ENCODE measurements at regions not wholly inside any gene's neighbourhood (a gene's known extent, or its start where the extent isn't known, plus 50 kb on each side); places are given as distances from the start of the nearest gene placed in this dataset.

GRCh38 chr9:89845321-89845720, 240.5 kb downstream of the GADD45G start:
- H3K27me3 Mint-ChIP-seq (ENCODE audit: insufficient read depth, low read depth, poor library complexity), result peaks cover 7% of the 10 kb centered on the region
- Histone ChIP-seq H3K4me3 (no peak overlapping the region), H3K27ac (ENCODE audit: low read depth) (no peak overlapping the region), H3K79me2 (replicated peaks; ENCODE audit: insufficient read depth) (no peaks in the 10 kb centered on the region), H4K20me1 (replicated peaks; ENCODE audit: insufficient read depth) (no peaks in the 10 kb centered on the region), H3K4me2 (no peak overlapping the region), H3K9me2 (ENCODE audit: insufficient read depth) (0 out of 2 replicates have a peak, but pooled peaks cover 5% of the 10 kb centered on the region), H3K36me3 (ENCODE audit: insufficient read depth) (no peaks in the 10 kb centered on the region), H3K27me3 (ENCODE audit: insufficient read depth) (no peaks in the 10 kb centered on the region), H3K4me1 (ENCODE audit: insufficient read depth) (peaks cover 3% of the 10 kb centered on the region; the same call in 1 of the 2 replicates), H2AFZ (no peak overlapping the region), H3F3A (replicated peaks; ENCODE audit: low read depth) (no peaks in the 10 kb centered on the region)
- ATAC-seq (no peak), DNase-seq (ENCODE audit: low spot score) (no peak)
- H3K4me3 Mint-ChIP-seq, result no peak overlapping the region
- no peak overlapping the region for H3K27ac Mint-ChIP-seq
- H3K9me3 Mint-ChIP-seq, result no peaks in the 10 kb centered on the region
- H3K4me1 Mint-ChIP-seq, result peaks cover 13% of the 10 kb centered on the region
- TF ChIP-seq STAT1 (IDR thresholded peaks at IDR 0.05; ENCODE audit: unreplicated experiment) (no peak), CTCF (conservative IDR thresholded peaks at IDR 0.05; ENCODE audit: low read depth in 2 of 2) (no peak), JUNB (IDR thresholded peaks at IDR 0.05; ENCODE audit: unreplicated experiment) (no peak), EZH2 (IDR thresholded peaks at IDR 0.05; ENCODE audit: low read depth, unreplicated experiment) (no peak), EZH2phosphoT487 (IDR thresholded peaks at IDR 0.05; ENCODE audit: unreplicated experiment) (no peak), CREB1 (CRISPR knock-in tag; IDR thresholded peaks at IDR 0.05; ENCODE audit: low read depth) (no peak), ZNF331 (CRISPR knock-in tag; IDR thresholded peaks at IDR 0.05; ENCODE audit: low read depth) (no peak), NANOG (IDR thresholded peaks at IDR 0.05; ENCODE audit: borderline replicate concordance) (no peak), POLR2AphosphoS5 (IDR thresholded peaks at IDR 0.05; ENCODE audit: low read depth) (no peak), ZNF114 (CRISPR knock-in tag; IDR thresholded peaks at IDR 0.05) (no peak)
- TF ChIP-seq, protein P1, sequence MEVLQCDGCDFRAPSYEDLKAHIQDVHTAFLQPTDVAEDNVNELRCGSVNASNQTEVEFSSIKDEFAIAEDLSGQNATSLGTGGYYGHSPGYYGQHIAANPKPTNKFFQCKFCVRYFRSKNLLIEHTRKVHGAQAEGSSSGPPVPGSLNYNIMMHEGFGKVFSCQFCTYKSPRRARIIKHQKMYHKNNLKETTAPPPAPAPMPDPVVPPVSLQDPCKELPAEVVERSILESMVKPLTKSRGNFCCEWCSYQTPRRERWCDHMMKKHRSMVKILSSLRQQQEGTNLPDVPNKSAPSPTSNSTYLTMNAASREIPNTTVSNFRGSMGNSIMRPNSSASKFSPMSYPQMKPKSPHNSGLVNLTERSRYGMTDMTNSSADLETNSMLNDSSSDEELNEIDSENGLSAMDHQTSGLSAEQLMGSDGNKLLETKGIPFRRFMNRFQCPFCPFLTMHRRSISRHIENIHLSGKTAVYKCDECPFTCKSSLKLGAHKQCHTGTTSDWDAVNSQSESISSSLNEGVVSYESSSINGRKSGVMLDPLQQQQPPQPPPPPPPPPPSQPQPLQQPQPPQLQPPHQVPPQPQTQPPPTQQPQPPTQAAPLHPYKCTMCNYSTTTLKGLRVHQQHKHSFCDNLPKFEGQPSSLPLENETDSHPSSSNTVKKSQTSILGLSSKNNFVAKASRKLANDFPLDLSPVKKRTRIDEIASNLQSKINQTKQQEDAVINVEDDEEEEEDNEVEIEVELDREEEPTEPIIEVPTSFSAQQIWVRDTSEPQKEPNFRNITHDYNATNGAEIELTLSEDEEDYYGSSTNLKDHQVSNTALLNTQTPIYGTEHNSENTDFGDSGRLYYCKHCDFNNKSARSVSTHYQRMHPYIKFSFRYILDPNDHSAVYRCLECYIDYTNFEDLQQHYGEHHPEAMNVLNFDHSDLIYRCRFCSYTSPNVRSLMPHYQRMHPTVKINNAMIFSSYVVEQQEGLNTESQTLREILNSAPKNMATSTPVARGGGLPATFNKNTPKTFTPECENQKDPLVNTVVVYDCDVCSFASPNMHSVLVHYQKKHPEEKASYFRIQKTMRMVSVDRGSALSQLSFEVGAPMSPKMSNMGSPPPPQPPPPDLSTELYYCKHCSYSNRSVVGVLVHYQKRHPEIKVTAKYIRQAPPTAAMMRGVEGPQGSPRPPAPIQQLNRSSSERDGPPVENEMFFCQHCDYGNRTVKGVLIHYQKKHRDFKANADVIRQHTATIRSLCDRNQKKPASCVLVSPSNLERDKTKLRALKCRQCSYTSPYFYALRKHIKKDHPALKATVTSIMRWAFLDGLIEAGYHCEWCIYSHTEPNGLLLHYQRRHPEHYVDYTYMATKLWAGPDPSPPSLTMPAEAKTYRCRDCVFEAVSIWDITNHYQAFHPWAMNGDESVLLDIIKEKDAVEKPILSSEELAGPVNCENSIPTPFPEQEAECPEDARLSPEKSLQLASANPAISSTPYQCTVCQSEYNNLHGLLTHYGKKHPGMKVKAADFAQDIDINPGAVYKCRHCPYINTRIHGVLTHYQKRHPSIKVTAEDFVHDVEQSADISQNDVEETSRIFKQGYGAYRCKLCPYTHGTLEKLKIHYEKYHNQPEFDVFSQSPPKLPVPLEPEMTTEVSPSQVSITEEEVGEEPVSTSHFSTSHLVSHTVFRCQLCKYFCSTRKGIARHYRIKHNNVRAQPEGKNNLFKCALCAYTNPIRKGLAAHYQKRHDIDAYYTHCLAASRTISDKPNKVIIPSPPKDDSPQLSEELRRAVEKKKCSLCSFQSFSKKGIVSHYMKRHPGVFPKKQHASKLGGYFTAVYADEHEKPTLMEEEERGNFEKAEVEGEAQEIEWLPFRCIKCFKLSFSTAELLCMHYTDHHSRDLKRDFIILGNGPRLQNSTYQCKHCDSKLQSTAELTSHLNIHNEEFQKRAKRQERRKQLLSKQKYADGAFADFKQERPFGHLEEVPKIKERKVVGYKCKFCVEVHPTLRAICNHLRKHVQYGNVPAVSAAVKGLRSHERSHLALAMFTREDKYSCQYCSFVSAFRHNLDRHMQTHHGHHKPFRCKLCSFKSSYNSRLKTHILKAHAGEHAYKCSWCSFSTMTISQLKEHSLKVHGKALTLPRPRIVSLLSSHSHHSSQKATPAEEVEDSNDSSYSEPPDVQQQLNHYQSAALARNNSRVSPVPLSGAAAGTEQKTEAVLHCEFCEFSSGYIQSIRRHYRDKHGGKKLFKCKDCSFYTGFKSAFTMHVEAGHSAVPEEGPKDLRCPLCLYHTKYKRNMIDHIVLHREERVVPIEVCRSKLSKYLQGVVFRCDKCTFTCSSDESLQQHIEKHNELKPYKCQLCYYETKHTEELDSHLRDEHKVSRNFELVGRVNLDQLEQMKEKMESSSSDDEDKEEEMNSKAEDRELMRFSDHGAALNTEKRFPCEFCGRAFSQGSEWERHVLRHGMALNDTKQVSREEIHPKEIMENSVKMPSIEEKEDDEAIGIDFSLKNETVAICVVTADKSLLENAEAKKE (CRISPR knock-in tag; IDR thresholded peaks at IDR 0.05), result no peak
- TF ChIP-seq, protein P2, sequence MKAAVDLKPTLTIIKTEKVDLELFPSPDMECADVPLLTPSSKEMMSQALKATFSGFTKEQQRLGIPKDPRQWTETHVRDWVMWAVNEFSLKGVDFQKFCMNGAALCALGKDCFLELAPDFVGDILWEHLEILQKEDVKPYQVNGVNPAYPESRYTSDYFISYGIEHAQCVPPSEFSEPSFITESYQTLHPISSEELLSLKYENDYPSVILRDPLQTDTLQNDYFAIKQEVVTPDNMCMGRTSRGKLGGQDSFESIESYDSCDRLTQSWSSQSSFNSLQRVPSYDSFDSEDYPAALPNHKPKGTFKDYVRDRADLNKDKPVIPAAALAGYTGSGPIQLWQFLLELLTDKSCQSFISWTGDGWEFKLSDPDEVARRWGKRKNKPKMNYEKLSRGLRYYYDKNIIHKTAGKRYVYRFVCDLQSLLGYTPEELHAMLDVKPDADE (IDR thresholded peaks at IDR 0.05), result no peak
- TF ChIP-seq, protein P3, sequence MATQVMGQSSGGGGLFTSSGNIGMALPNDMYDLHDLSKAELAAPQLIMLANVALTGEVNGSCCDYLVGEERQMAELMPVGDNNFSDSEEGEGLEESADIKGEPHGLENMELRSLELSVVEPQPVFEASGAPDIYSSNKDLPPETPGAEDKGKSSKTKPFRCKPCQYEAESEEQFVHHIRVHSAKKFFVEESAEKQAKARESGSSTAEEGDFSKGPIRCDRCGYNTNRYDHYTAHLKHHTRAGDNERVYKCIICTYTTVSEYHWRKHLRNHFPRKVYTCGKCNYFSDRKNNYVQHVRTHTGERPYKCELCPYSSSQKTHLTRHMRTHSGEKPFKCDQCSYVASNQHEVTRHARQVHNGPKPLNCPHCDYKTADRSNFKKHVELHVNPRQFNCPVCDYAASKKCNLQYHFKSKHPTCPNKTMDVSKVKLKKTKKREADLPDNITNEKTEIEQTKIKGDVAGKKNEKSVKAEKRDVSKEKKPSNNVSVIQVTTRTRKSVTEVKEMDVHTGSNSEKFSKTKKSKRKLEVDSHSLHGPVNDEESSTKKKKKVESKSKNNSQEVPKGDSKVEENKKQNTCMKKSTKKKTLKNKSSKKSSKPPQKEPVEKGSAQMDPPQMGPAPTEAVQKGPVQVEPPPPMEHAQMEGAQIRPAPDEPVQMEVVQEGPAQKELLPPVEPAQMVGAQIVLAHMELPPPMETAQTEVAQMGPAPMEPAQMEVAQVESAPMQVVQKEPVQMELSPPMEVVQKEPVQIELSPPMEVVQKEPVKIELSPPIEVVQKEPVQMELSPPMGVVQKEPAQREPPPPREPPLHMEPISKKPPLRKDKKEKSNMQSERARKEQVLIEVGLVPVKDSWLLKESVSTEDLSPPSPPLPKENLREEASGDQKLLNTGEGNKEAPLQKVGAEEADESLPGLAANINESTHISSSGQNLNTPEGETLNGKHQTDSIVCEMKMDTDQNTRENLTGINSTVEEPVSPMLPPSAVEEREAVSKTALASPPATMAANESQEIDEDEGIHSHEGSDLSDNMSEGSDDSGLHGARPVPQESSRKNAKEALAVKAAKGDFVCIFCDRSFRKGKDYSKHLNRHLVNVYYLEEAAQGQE (IDR thresholded peaks at IDR 0.05; ENCODE audit: unreplicated experiment), result no peak
- H3K36me3 Mint-ChIP-seq (ENCODE audit: low read depth), result no peaks in the 10 kb centered on the region

Measured in GM23338 (cell line).